ENCODE measurements at regions not wholly inside any gene's neighbourhood (a gene's known extent, or its start where the extent isn't known, plus 50 kb on each side); places are given as distances from the start of the nearest gene placed in this dataset.

DNA sequence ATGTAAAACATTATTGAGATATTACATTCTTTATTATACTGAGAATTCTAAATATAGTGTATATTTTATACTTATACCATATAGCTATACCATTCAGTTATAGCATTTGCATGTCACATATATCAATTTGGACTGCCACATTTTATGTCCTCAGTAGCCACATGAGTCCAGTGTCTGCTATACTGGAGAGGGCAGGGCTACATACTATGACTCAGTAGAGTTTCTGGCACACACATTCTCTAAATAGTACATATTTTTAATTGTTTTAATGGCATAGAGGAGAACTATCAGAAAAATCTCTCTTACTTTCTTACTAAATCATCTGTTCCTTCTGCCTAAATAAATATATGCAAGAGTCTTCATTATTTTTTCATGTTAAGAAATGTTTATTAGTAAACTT lies 55.4 kb upstream of the COL5A2 start:
- TF ChIP-seq EZH2phosphoT487 (IDR thresholded peaks at IDR 0.05; ENCODE audit: insufficient read depth, low read depth) (no peak), EZH2 (IDR thresholded peaks at IDR 0.05; ENCODE audit: insufficient read depth, poor library complexity, severe bottlenecking) (no peak)

All from GM23248 (cell line).